D341Med (cell line): ENCODE measurements at regions not wholly inside any gene's neighbourhood (a gene's known extent, or its start where the extent isn't known, plus 50 kb on each side); places are given as distances from the start of the nearest gene placed in this dataset.
"Not testable (repeated sequence)": the region's sequence is repeated elsewhere in the genome, so short reads cannot be mapped to it uniquely, and the experiment has no call there.

Experiments
- DNase-seq: peaks from one replicate; pipeline ENCODE4 v3.0.0; 2012; ENCODE audit warnings: low spot score

- no peak for DNase-seq
Measured at GRCh38 chr10:124164264-124164663, 70.9 kb upstream of the CHST15 start.

DNA sequence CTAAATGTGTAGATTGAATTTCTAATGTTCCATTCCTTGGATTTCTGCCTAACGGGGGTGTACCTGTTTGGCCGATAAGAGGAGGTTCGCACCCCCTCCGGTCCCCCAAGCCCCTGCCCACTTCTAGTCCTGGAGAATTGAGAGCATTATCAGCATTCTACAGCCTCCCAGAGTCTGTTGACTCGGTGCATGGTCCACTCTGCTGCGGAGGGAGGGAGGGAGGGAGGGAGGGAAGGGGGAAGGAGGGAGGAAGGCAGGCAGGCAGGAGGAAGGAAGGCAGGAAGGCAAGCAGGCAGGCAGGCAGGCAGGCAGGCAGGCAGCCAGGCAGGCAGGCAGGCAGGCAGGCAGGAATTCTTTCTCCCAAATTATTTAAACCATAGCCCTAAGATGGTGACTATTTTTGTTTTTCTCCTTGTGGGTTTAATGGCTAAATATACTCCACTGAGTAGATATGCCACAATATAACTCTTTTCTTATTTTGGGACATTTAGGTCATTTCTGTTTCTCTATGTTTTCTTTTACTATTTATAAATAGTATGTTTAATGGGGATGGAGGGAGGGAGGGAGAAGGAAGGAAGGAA lies 69.5 kb upstream of the CHST15 start:
- no peak for DNase-seq

DNA sequence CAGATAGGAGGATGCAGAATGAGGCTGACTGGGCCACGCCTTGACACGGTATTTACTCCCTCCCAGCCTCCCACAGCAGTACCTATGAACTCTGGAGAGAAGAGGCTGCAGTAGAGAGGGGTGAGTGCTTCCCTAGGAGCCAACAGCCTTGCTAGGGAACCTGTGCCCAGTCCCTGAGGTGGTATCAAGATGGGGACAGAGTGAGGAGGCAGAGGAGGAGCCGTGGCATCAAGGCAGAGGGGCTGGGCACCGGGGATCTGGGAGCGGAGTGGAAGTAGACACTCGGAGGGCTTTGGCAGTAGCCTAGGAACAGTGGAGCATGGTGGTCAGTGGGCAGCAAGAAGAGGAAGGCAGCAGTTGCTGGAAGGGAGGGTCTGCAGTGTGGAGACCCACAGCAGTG lies 68.7 kb upstream of the CHST15 start:
- no peak for DNase-seq

GRCh38 chr10:124161601-124162000 lies 68.2 kb upstream of the CHST15 start:
- DNase-seq = no peak

- no peak for DNase-seq
Measured at GRCh38 chr10:124160943-124161582, 67.7 kb upstream of the CHST15 start.

DNA sequence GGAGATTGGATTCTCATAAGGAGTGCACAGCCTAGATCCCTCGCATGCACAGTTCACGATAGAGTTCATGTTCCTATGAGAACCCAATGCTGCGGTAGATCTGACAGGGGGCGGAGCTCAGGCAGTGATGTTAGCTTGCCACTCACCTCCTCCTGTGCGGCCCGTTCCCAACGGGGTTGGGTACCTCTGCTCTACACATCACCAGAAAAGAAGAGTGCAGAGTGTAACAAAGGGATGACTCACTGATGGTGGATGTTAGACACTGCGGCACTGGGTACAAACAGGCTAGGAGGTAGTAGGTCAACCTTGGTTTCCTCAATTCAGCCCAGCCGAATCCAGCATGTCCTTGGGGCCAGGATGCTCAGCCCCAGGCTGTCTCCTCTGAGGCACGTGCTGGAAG lies 66.8 kb upstream of the CHST15 start:
- no peak for DNase-seq

- no peak for DNase-seq
Measured at GRCh38 chr10:124159153-124159552, 65.8 kb upstream of the CHST15 start.

DNA sequence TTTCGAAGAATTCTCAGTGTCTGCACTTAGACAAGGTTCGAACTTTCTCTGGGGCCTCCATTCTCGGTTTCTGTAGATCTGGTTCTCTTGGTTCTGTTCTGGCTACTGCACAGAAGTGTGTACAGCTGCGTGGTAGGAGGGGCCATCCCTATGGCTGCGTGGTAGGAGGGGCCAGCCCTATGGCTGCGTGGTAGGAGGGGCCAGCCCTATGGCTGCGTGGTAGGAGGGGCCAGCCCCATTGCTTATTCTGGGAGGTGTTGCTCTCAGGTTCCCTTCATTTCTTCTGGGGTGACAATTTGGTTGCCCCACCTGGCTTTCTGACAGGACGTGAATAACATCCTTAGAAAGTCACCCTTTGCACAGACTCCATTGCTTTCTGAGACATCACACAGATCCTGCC lies 65.2 kb upstream of the CHST15 start:
- DNase-seq = no peak

GRCh38 chr10:124157271-124157681 lies 63.9 kb upstream of the CHST15 start:
- DNase-seq = no peak

DNA sequence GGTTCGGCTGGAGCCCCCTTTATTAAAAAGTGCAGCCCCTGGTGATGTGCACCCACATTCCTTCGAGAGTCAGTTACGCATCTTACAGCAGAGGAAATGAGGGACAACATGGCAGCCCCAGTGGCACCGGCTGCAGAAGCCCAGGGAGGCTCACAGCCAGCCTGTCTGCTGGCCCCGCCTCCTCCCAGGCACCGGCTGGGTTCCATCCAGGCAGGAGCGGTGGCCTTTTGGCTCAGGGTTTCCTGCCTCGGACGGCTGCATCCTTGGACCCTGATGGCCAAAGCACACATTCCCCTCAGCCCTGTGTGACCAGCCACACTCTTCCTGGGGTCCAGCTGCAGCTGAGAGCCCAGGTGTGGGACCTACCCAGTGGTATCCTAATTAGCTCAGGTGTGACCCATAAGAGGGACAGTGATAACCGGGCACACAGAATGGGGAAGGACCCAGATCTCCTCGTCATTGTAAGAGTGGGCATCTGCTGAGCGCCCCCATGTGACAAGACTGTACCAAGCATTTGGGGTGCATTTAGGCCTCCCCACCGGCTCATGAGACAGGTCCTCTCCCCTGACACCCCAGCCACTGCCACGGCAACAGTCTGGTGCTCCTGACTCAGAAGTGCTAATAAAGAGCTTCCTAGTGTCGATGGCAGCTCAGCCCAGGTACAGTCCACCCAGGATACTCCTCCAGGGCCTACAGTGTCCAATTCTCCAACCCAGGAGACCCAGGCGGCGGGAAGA lies 63.3 kb upstream of the CHST15 start:
- DNase-seq = no peak

DNA sequence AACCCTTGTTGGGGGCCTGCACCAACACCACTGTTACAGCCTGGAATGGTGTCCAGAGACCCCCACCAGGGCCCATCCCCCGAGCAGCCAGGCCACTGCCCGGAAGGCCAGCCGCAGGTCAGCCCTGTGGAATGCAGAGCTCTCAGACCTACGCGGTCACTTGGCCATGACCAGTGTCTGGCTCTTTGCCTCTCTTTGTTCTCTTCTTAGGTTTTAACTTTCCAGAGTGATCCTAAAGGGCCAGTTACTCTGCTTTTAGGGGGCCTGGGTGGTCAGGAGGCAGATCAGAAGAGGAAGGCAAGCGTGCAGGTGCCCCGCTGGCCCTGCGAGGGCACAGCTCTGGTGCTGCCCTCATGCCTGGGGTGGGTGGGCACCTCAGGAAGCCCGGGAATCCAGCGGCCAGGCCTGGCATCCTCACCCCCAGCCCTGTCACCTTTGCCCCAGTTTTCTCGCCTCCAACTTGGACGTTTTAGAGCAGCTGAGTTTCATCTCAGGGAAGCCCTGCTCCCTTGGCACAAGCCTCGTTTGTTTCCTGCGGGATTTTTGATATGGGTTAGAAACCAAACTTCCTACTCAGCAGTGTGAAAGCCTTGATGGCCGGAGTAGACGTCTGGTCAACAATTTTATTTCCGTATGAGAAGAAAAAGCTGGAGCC lies 62.5 kb upstream of the CHST15 start:
- no peak for DNase-seq

DNA sequence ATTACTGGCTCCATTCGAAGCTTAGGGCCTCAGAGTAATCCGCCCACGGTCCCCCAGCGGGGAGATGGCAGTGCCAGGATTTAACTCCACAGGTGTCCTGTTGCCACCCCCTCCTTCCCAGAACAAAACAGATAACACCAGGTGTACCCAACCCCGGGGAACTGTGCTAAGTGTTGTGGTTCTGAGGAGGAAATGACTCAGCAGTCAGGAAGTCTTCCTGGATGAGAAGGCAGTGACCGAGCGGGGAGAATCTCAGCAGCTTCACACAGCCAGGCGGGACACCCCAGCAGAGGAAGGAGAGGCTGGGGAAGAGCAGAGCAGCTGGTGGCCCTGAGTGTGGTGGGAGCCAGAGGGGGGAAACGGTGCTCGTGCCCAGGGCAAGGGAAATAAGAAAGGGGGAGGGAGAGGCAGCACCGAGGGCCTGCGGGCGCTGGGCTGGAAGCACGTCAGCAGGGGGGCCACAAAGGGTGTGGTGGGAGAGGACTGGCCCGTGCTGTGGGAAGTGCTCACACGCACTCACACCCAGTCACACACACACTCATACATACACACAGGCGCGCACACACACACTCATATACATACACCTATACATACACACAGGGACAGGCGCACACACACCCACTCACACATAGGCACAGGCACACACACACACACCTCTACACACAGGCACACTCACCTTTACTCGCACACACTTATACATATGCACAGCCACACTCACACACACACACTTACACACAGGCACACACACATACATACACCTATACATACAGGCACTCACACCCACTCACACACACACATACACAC lies 59.8 kb upstream of the CHST15 start:
- no peak for DNase-seq

DNA sequence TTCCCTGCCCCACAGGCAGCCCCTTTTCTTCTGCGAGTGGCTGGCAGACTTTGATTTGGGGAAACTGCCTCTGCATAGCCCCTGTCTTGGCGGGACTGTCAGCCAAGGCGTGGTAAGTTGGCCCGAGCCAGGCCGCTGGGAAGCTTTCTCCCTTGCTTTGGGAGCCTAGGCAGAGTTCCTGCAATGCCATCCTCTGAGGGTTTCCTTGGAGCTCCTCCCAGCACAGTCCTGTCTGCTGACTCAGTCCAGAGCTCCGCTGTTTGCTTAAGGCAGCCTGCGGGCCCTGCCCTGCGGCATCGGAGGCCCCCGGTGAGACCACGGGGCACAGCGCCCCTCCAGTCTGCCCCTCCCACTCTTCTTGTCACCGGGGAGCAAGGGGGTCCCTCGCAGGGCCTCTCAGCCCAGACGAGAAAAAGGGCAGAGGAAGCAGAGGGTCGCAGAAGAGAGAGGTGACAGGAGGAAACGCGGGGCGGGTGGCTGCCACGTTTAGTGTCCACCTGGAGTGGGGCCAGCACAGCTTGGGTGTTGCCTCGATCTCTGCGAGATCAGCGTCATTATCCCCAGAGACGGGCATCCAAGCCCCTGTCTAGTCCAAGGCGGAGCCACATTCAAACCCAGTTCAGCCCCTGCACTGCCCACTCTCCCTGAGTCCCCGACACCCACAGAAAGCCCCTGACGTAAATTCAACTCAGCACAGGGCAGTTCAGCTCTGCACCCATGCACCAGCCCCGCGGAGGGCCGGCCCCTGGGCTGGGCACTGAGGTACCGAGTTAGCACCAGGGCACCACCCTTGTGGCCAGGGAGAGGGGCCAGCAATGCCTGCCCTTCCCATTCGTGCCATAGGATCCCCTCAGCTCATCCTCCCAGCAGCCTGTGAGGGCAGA lies 59.0 kb upstream of the CHST15 start:
- no peak for DNase-seq

DNA sequence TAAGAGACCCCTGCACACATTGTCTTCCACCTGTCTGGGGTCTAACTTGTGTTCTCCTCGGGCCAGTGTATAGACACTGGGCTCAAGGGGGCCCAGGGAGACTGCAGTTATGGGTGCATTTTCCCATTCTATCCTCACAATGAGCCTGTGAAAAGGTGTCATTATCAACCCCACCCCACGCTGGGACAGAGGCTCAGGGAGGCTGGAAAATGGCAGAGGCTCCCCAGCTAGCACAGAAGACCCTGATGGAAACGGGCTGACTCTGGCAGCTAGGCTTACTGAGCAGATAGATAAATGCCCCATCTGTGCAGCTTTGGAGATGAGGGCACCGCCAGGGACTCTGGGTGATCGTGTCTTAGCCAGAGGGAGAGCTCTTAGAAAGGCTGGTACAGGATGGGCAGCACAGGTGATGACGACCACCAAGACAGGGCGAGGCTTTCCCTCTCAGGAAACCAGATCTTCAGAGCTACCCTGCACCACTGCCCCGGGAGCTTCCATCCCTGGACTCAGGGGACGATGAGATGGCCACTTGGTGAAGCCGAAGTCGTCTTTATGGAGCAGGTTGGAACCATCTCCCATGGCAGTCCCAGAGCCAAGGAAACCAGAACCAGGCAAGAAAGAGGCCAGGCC lies 58.2 kb upstream of the CHST15 start:
- no peak for DNase-seq

DNA sequence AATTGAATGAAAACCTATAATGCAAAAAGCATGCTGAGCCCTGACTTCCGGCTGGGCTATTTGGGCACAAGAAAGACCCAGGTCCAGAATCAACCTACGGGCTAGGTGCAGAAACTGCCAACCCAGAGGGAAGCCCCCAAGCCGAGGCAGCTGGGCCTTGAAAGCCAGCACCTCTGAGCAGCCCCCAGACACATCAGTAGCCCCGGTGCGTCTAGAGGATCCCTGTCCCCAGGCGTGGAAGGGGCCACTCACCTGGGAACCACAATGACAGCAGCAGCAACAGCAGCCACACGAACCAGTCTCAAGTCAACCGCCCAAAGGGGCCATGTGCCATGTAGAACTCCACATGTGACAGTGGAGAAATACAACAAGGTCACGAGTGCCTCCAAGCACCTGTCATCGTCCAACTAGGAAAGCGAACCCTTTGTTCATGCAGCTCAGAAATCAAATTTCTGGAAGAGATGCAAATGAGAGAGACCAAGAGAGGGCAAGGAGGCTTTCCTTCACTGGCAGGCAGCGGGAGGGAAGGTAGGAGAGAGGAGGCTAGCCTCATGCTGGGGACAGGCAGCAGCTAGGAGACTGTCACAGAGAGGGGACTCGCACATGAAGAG lies 57.5 kb upstream of the CHST15 start:
- no peak for DNase-seq

DNA sequence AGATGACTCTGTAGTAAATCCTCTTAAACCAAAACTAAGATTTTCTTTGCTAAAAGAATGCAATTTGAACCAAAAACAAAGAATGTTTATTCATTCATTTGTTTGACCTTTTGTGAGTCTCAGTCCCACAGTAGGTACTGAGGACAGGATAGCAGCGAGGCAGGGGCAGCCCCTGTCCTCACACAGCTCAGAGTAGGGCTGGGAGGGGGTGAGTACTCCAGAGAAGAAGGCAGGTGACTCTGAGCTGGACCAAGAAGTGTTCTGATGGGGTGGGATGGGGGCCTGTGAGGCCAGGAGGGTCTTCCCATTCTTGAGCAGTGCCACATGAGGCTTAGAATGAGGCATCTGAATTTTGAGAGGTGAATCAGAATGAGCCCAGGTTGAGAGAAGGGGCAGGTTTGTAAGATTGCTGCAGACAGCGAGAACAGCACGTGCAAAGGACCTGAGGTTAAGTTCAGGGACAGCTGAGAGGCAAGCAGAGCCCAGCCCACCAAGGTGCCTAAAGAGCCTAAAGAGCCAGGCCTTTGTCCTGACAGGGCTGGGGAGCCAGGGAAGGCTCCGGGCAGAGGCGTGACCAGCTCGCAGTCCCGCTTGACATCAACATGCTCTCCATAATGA lies 56.9 kb upstream of the CHST15 start:
- DNase-seq = no peak

GRCh38 chr10:124149189-124150042 lies 56.0 kb upstream of the CHST15 start:
- DNase-seq = no peak

GRCh38 chr10:124148509-124149188 lies 55.3 kb upstream of the CHST15 start:
- DNase-seq = not testable (repeated sequence)
